KMS-11 (cell line): ENCODE measurements at regions not wholly inside any gene's neighbourhood (a gene's known extent, or its start where the extent isn't known, plus 50 kb on each side); places are given as distances from the start of the nearest gene placed in this dataset.

ENCODE experiments used
- H2AFZ ChIP-seq: fragments of 200-600 bp; sonication (generic); 2 replicates; pipeline ENCODE4 v1.6.1; 2016; ENCODE audit warnings: antibody characterized with exemption, mixed run types, low read depth
- H3K27ac ChIP-seq: fragments of 200-600 bp; sonication (generic); 2 replicates; pipeline ENCODE4 v1.6.1; 2016; ENCODE audit warnings: mild to moderate bottlenecking, mixed run types
- H3K27me3 ChIP-seq: fragments of 200-600 bp; sonication (generic); 2 replicates; pipeline ENCODE4 v1.6.1; 2017; ENCODE audit warnings: mild to moderate bottlenecking, low read depth, mixed run types, moderate library complexity; ENCODE audit not compliant: insufficient read depth
- H3K36me3 ChIP-seq: fragments of 200-600 bp; sonication (generic); 2 replicates; pipeline ENCODE4 v1.6.1; 2017; ENCODE audit warnings: mild to moderate bottlenecking, mixed run types; ENCODE audit not compliant: insufficient read depth
- H3K4me1 ChIP-seq: fragments of 200-600 bp; sonication (generic); 2 replicates; pipeline ENCODE4 v1.6.1; 2016; ENCODE audit warnings: mild to moderate bottlenecking, low read depth, mixed run types; ENCODE audit not compliant: poor library complexity, severe bottlenecking
- H3K4me2 ChIP-seq: fragments of 200-600 bp; sonication (generic); 2 replicates; pipeline ENCODE4 v1.7.0; 2016; ENCODE audit warnings: mild to moderate bottlenecking, mixed run types
- H3K4me3 ChIP-seq: fragments of 200-600 bp; sonication (generic); IDR thresholded peaks from 2 replicates; pipeline ENCODE4 v1.6.1; 2017; ENCODE audit warnings: low read depth, low read length, mixed read lengths; ENCODE audit not compliant: insufficient read depth
- H3K79me2 ChIP-seq: fragments of 200-600 bp; sonication (generic); 2 replicates; pipeline ENCODE4 v1.6.1; 2016; ENCODE audit warnings: low read depth, mixed run types; ENCODE audit not compliant: insufficient read depth
- H3K9ac ChIP-seq: fragments of 200-600 bp; sonication (generic); 2 replicates; pipeline ENCODE4 v1.6.1; 2016; ENCODE audit warnings: mild to moderate bottlenecking, mixed run types
- H4K20me1 ChIP-seq: fragments of 200-600 bp; sonication (generic); 2 replicates; pipeline ENCODE4 v1.6.1; 2016; ENCODE audit warnings: mild to moderate bottlenecking, mixed run types; ENCODE audit not compliant: insufficient read depth
- TF ChIP-seq, protein P1 (sequence below): fragments of 200-600 bp; sonication (generic); conservative IDR thresholded peaks from 2 replicates; pipeline ENCODE4 v1.6.1; 2017; ENCODE audit warnings: low read depth, mild to moderate bottlenecking, antibody characterized with exemption, low read length, moderate library complexity, mixed read lengths

DNA sequence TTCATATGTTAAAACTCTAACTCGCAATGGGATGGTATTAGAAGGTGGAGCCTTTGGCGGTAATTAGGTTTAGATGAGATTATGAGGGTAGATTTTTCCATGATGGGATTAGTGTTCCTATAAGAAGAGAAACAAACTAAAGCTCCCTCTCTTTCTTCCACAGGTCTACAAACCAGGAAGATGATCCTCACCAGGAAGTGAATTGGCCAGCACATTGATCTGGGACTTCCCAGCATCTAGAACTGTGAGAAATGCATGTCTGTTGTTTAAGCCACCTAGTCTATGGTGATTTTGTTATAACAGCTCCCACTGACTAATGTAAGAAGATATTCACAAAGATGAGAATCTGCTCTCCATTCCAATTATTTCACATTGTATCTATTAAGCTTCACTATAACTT lies 2266.9 kb downstream of the PCDH7 start:
- Histone ChIP-seq H3K79me2 (no peaks in the 10 kb centered on the region), H3K36me3 (no peaks in the 10 kb centered on the region), H3K4me3 (no peak overlapping the region), H3K9ac (no peak overlapping the region), H2AFZ (no peak overlapping the region), H3K27me3 (no peaks in the 10 kb centered on the region), H3K27ac (no peak overlapping the region), H4K20me1 (no peaks in the 10 kb centered on the region), H3K4me1 (no peaks in the 10 kb centered on the region), H3K4me2 (no peak overlapping the region)
- TF ChIP-seq, protein P1, sequence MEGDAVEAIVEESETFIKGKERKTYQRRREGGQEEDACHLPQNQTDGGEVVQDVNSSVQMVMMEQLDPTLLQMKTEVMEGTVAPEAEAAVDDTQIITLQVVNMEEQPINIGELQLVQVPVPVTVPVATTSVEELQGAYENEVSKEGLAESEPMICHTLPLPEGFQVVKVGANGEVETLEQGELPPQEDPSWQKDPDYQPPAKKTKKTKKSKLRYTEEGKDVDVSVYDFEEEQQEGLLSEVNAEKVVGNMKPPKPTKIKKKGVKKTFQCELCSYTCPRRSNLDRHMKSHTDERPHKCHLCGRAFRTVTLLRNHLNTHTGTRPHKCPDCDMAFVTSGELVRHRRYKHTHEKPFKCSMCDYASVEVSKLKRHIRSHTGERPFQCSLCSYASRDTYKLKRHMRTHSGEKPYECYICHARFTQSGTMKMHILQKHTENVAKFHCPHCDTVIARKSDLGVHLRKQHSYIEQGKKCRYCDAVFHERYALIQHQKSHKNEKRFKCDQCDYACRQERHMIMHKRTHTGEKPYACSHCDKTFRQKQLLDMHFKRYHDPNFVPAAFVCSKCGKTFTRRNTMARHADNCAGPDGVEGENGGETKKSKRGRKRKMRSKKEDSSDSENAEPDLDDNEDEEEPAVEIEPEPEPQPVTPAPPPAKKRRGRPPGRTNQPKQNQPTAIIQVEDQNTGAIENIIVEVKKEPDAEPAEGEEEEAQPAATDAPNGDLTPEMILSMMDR = no peak

DNA sequence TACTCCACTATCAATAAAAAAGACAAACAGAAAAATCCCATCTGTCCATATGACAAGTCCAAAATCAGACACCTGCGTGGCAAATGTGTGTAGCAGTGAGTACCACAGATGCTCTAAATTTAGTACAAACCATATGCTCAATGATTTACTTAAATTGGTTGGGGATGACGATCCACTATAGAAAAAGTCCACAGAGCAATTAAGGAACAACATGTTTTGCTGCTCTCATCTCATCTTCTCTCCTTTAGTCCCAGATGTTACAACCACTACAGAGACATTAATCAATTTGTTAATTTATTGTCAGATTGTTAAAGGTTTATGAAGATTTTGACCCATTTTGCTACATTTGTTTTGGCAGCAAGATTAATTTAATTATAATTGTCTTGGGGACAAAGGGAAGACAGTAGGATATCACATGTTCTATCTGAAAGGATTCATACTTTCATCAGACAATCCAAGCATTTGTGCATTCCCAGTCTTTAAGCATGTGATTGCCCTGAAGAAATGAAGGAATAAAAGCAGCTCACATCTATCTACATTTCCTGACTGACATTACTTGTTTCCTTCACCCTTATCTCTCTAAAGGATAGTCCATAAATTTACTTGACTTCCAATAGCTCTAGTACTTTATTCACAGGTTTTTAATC lies 2268.1 kb downstream of the PCDH7 start:
- no peaks in the 10 kb centered on the region for H3K4me1 ChIP-seq

DNA sequence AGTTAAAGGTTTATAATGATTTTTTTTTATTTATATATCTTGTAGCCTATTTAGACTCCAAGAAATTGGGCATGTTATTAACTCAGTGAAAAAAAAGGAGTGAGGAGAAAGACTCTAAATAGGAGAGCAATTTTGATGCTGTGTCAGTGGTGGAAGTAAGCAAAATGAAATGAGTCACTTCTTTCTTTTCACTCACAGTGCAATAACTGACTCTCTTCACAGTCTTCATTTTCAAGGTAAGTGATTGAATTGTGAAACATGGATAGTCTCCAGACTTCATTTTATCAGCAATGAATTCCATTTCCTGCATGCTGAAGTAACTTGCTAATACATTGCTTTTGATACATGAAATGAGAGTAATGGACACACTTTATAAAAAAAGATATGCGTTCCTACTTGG lies 2271.5 kb downstream of the PCDH7 start:
- no peak overlapping the region for H2AFZ ChIP-seq
- H3K9ac ChIP-seq = no peak overlapping the region
- H3K4me2 ChIP-seq = no peak overlapping the region
- H3K4me3 ChIP-seq = no peak overlapping the region
- no peak overlapping the region for H3K27ac ChIP-seq
- TF ChIP-seq, protein P1 = no peak
- H3K4me1 ChIP-seq = no peaks in the 10 kb centered on the region
- H3K36me3 ChIP-seq = no peaks in the 10 kb centered on the region
- H3K79me2 ChIP-seq = no peaks in the 10 kb centered on the region
- H3K27me3 ChIP-seq = no peaks in the 10 kb centered on the region
- H4K20me1 ChIP-seq = no peaks in the 10 kb centered on the region

More for the DNA sequence above, 2268.1 kb downstream of the PCDH7 start:
- Histone ChIP-seq H3K27ac (no peak overlapping the region), H3K4me2 (no peak overlapping the region), H3K79me2 (no peaks in the 10 kb centered on the region), H3K27me3 (no peaks in the 10 kb centered on the region), H3K9ac (no peak overlapping the region), H3K36me3 (no peaks in the 10 kb centered on the region), H4K20me1 (no peaks in the 10 kb centered on the region), H3K4me3 (no peak overlapping the region), H2AFZ (no peak overlapping the region)
- TF ChIP-seq, protein P1 = no peak

DNA sequence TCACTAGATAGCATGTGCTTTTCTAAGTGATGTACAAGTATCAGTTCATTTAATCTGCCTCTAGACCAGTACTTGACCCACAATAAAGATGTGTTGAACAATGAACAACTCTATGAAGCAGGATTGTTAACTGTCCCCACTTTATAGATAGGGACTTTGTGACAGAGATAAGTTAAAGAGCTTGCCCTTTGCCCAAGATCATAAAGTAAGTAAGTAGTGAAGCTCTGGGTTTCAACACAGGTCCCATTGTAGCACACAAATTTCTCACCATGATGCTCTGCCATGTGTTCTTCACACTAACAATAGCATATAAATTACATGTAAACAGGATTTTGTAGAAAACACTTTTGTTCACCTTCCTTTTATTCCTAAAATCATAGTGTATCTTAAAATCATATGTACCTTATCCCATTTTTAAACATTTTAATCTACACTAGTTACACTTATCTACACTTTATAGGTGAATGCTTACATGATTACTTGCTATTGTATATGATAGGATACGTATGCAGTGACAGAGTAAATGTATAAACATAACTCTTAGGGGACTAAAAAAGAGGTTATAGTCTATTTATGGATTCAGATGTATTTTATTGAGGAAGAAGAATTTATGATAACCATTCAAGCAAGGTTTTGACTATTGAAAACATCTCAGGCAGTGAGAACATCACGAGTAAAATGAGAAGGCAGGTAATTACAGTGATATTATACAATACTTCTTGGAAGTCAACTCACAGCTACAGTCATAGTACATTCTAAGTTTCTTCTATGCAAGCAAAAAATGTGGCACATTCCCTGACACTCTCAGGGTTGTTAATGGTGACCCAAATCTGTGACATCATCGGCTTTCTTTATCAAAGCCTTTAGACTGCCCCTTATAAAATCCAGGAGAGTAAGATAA lies 2275.1 kb downstream of the PCDH7 start:
- Histone ChIP-seq H3K4me2 (no peak overlapping the region), H3K79me2 (no peaks in the 10 kb centered on the region), H4K20me1 (no peaks in the 10 kb centered on the region), H2AFZ (no peak overlapping the region), H3K4me3 (no peak overlapping the region), H3K27me3 (no peaks in the 10 kb centered on the region), H3K9ac (no peak overlapping the region), H3K27ac (no peak overlapping the region), H3K36me3 (no peaks in the 10 kb centered on the region), H3K4me1 (no peaks in the 10 kb centered on the region)
- TF ChIP-seq, protein P1 = no peak
